ENCODE measurements at regions not wholly inside any gene's neighbourhood (a gene's known extent, or its start where the extent isn't known, plus 50 kb on each side); places are given as distances from the start of the nearest gene placed in this dataset.
"Not testable (repeated sequence)": the region's sequence is repeated elsewhere in the genome, so short reads cannot be mapped to it uniquely, and the experiment has no call there.

DNA sequence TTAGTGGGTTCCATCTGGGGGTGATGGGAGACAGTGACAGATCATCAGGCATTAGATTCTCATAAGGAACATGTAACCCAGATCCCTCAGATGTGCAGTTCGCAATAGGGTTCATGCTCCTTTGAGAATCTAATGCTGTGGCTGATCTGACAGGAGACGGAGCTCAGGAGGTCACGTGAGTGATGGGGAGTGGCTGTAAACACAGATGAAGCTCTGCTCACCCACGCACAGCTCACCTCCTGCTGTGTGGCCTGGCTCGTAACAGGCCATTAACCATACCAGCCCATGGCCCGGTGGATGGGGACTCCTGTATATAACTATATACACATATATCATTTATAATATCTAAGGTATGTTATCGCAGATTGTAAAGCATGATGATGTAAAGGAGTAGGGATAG is 214.2 kb downstream of the MAF start:
- 91 to 95% methylated on average over 6 to 7 of the region's 7 CpGs for WGBS, 2 donors
- no peaks in the 10 kb centered on the region for H3K4me1 ChIP-seq

DNA sequence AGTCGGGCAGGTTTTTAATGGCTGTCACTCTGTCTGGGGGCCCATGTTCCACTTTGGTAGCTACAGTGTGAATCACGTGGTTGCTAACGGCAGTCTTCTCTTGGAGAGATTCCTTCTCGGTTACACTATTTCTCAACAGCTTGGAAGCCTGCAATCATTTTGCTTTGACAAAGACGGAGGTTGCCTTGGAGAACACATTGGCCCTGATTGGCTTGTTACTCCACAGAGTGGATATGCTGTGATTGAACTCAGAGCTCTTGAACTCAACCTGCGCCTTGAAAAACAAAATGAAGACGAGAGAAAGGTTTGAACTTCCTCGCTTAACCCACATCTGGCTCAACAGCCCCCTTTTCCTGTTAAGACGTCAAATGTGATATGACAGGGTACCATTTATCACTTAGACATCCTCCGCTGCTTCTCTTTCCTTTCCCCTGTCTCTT is 218.9 kb downstream of the MAF start:
- 55 to 60% methylated on average over 9 of the region's 10 CpGs for WGBS, 2 donors
- DNase-seq, result no peak
- H3K9me3 ChIP-seq, result peaks cover 0 to 5% (median 0%) of the 10 kb centered on the region in 3 donors

More for the DNA sequence above, 214.2 kb downstream of the MAF start:
- Histone ChIP-seq H3K36me3 (no peaks in the 10 kb centered on the region), H3K27ac (no peak overlapping the region), H3K4me3 (no peak overlapping the region), H3K27me3 (no peaks in the 10 kb centered on the region), H3K9me3 (no peaks in the 10 kb centered on the region)
- TF ChIP-seq, protein P1, sequence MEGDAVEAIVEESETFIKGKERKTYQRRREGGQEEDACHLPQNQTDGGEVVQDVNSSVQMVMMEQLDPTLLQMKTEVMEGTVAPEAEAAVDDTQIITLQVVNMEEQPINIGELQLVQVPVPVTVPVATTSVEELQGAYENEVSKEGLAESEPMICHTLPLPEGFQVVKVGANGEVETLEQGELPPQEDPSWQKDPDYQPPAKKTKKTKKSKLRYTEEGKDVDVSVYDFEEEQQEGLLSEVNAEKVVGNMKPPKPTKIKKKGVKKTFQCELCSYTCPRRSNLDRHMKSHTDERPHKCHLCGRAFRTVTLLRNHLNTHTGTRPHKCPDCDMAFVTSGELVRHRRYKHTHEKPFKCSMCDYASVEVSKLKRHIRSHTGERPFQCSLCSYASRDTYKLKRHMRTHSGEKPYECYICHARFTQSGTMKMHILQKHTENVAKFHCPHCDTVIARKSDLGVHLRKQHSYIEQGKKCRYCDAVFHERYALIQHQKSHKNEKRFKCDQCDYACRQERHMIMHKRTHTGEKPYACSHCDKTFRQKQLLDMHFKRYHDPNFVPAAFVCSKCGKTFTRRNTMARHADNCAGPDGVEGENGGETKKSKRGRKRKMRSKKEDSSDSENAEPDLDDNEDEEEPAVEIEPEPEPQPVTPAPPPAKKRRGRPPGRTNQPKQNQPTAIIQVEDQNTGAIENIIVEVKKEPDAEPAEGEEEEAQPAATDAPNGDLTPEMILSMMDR (IDR thresholded peaks at IDR 0.05), result no peak
- no peak for TF ChIP-seq POLR2A (IDR thresholded peaks at IDR 0.05)
- intact Hi-C loops (cut with DNase I), result no loop called here
- no peak for DNase-seq

DNA sequence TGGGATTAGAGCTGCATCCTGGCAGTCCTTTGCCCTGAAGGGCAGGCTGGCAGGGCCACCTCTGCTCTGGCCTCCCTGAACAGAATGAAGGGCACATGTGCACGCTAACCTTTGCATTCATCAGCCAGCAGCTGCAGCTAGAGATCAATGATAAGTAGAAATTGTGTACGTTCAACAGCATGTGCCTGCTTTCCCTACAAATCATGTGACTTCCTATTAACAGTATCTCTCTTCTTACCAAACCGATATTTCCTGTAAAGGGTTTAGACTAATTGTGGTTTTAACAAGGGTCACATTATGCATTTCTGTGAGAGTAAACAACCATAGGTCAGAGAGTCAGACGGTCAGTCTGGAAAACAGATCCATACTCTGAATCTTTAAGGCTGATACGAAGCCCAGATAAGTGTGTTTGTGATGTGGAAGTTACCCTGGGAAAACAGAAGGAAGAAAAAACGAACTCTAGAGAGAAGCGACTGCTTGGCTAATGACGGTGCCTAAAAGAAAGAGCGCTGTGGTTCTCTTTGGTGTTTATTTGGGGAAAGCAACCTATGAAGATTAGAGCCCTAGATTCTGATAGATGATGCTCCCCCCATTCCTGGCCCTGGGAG is 219.4 kb downstream of the MAF start:
- WGBS, 2 donors, result 50 to 64% methylated on average over 9 of the region's 9 CpGs
- TF ChIP-seq, protein P1 (IDR thresholded peaks at IDR 0.05), result no peak
- TF ChIP-seq POLR2A (IDR thresholded peaks at IDR 0.05), result no peak
- Histone ChIP-seq H3K27ac (peak overlapping the region in 1 of 4 donors; percentile 9), H3K36me3 (no peaks in the 10 kb centered on the region), H3K27me3 (peaks cover 0 to 3% (median 0%) of the 10 kb centered on the region in 4 donors), H3K9me3 (peaks cover 0 to 5% (median 0%) of the 10 kb centered on the region in 3 donors), H3K4me3 (no peak overlapping the region), H3K4me1 (peaks cover 0 to 14% (median 0%) of the 10 kb centered on the region in 3 donors)
- DNase-seq, result no peak
- intact Hi-C loops (cut with DNase I), result no loop called here

More for the DNA sequence above, 218.9 kb downstream of the MAF start:
- intact Hi-C loops (cut with DNase I), result no loop called here
- Histone ChIP-seq H3K4me3 (no peak overlapping the region), H3K4me1 (peaks cover 0 to 14% (median 0%) of the 10 kb centered on the region in 3 donors), H3K27me3 (peaks cover 0 to 3% (median 0%) of the 10 kb centered on the region in 4 donors), H3K27ac (no peak overlapping the region), H3K36me3 (no peaks in the 10 kb centered on the region)
- TF ChIP-seq, protein P1 (IDR thresholded peaks at IDR 0.05), result no peak
- TF ChIP-seq POLR2A (IDR thresholded peaks at IDR 0.05), result no peak

DNA sequence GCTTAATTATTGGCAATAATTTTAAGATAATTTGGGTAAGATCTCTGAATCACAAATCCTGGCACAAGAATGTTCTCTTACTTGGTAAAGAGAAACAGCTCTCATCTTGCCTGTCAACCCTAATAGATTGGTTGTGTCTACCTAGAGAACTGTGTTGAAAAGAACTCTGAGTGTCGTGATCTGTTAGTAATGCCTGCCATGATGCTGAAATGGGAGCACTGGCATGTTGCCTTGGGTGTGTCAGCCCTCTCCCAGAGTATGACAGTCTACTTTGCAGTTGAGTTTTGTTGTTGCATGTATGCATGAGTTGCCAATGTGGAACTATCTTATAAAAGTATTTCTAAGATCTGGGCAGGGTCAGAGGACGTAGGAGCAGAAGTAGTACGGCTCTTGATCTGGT is 221.4 kb downstream of the MAF start:
- H3K27me3 ChIP-seq, result peaks cover 0 to 3% (median 0%) of the 10 kb centered on the region in 4 donors
- H3K4me3 ChIP-seq, result no peak overlapping the region
- H3K27ac ChIP-seq, result peak overlapping the region in 1 of 4 donors; percentile 30
- no peaks in the 10 kb centered on the region for H3K36me3 ChIP-seq
- intact Hi-C loops (cut with DNase I), result no loop called here
- no peak for TF ChIP-seq POLR2A (IDR thresholded peaks at IDR 0.05)
- TF ChIP-seq, protein P1 (IDR thresholded peaks at IDR 0.05), result no peak
- H3K4me1 ChIP-seq, result peaks cover 0 to 14% (median 0%) of the 10 kb centered on the region in 3 donors
- WGBS, 2 donors, result 35 to 48% methylated on average over 3 of the region's 3 CpGs
- DNase-seq, result no peak
- H3K9me3 ChIP-seq, result peaks cover 0 to 5% (median 0%) of the 10 kb centered on the region in 3 donors

DNA sequence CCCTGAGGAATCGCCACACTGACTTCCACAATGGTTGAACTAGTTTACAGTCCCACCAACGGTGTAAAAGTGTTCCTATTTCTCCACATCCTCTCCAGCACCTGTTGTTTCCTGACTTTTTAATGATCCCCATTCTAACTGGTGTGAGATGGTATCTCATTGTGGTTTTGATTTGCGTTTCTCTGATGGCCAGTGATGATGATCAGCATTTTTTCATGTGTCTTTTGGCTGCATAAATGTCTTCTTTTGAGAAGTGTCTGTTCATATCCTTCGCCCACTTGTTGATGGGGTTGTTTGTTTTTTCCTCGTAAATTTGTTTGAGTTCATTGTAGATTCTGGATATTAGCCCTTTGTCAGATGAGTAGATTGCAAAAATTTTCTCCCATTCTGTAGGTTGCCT is 223.5 kb downstream of the MAF start:
- DNase-seq; H3K4me3 ChIP-seq; H3K36me3 ChIP-seq; H3K9me3 ChIP-seq; H3K27me3 ChIP-seq; H3K27ac ChIP-seq; intact Hi-C loops (cut with DNase I): not testable (repeated sequence)
- peaks cover 0 to 25% (median 0%) of the 10 kb centered on the region in 3 donors for H3K4me1 ChIP-seq
- 83 to 93% methylated on average over 3 of the region's 5 CpGs for WGBS, 2 donors

Measured in esophagus squamous epithelium (tissue), 5 donors.